Neuron (in vitro differentiated cells): ENCODE measurements at regions not wholly inside any gene's neighbourhood (a gene's known extent, or its start where the extent isn't known, plus 50 kb on each side); places are given as distances from the start of the nearest gene placed in this dataset.

ENCODE experiments used
- H2AFZ ChIP-seq: one replicate; pipeline ENCODE4 v1.6.1; 2013; ENCODE audit warnings: low read depth, mild to moderate bottlenecking, inconsistent platforms, low read length, moderate library complexity
- H3K27me3 ChIP-seq: one replicate; pipeline ENCODE4 v1.6.1; 2013; ENCODE audit warnings: low read length; ENCODE audit not compliant: insufficient read depth
- H3K36me3 ChIP-seq: one replicate; pipeline ENCODE4 v1.6.1; 2013; ENCODE audit warnings: low read length; ENCODE audit not compliant: insufficient read depth
- H3K4me1 ChIP-seq: one replicate; pipeline ENCODE4 v1.6.1; 2013; ENCODE audit warnings: low read length; ENCODE audit not compliant: insufficient read depth
- H3K4me3 ChIP-seq: 2 replicates; pipeline ENCODE4 v1.5.1; 2013; ENCODE audit warnings: mild to moderate bottlenecking, low read length, moderate library complexity
- H3K9me3 ChIP-seq: one replicate; pipeline ENCODE4 v1.6.1; 2013; ENCODE audit warnings: low read length

DNA sequence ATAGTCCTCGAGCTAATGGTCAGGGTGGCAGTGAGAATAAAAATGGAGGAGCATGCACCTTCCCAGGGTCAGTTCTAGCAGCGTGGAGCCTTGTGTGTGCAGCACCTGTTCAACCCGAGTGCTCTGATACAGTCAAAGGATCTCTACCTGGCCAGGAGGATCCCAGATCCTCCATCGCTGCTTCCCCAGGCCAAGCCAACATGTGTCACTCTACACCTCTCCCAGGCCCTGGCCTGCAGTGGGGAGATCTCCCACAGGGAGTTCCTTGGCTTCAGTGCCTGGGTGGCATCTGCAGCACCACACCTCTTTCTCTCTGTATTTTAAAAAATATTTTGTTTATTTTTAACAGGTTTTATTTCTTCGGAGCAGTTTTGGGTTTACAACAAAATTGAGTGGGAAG lies 414.8 kb upstream of the C2CD4B start:
- Histone ChIP-seq H3K9me3 (no peaks in the 10 kb centered on the region), H3K36me3 (no peaks in the 10 kb centered on the region), H3K27me3 (no peaks in the 10 kb centered on the region), H3K4me3 (no peak overlapping the region), H2AFZ (no peak overlapping the region), H3K4me1 (peaks cover 11% of the 10 kb centered on the region)

DNA sequence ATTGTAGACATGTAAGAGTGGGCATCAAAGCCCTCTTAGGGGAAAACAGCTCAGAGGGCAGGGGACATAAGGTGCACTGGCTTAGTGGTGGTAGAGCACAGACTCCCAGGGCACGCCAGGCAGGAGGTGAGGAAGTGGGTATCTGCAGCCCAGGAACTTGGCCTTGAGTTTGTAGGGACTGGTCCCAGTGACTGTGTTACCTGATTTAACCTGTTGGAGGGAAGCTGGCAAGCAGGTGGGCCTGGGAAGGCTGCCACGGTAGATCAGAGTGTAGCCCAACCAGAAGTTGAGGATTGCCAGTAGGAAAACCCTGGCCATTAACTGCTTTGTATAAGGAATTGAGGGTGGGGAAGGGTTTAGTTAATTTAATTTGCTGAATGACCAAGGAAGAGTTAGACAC lies 417.5 kb upstream of the C2CD4B start:
- Histone ChIP-seq H3K27me3 (no peaks in the 10 kb centered on the region), H3K9me3 (no peaks in the 10 kb centered on the region), H3K4me3 (no peak overlapping the region), H2AFZ (no peak overlapping the region), H3K36me3 (no peaks in the 10 kb centered on the region), H3K4me1 (peaks cover 12% of the 10 kb centered on the region)

DNA sequence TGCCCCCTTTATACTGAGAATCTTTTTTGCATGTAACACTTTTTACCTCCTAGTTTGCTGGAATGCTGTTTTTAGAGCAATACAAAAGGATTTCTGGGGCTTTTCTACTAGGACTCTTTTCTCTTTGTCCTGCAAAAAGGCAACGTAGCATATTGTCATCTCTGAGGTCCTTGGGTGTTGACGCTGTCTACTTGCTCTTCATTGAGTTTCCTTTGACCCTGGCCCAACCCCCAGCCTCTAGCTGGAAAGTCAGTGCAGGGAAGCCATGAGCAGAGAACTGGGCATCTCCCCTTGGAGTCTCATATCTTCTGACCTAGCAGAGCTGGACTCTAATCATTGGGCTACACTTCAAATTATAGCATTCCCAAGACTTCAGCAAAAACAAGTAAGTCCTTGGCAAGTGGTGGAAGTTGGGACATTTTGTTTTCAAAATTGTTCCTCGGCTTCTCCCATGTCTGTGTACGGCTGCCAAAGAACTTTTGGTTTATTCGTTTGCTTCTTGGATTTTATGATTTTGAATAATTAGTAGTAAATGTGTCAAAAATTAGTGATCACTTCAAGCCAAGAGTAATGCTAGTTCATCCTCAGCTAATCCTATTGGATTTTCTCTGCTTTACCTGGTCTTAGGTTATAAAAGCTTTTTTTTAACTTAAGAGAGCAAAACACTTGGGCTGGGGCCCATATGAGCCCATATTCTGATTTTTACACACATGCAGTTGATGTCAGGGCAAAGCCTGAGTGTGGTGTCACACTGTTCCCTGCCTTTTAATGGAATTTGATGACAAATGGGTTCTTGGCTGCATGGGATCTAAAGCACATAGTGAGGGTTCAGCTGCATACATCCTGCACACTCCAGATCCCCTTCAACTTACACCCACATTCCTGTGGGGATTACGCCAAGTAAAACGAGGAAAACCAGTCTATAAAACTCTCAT lies 419.5 kb upstream of the C2CD4B start:
- Histone ChIP-seq H3K4me3 (no peak overlapping the region), H2AFZ (no peak overlapping the region), H3K4me1 (peaks cover 16% of the 10 kb centered on the region), H3K27me3 (no peaks in the 10 kb centered on the region), H3K9me3 (no peaks in the 10 kb centered on the region), H3K36me3 (no peaks in the 10 kb centered on the region)

DNA sequence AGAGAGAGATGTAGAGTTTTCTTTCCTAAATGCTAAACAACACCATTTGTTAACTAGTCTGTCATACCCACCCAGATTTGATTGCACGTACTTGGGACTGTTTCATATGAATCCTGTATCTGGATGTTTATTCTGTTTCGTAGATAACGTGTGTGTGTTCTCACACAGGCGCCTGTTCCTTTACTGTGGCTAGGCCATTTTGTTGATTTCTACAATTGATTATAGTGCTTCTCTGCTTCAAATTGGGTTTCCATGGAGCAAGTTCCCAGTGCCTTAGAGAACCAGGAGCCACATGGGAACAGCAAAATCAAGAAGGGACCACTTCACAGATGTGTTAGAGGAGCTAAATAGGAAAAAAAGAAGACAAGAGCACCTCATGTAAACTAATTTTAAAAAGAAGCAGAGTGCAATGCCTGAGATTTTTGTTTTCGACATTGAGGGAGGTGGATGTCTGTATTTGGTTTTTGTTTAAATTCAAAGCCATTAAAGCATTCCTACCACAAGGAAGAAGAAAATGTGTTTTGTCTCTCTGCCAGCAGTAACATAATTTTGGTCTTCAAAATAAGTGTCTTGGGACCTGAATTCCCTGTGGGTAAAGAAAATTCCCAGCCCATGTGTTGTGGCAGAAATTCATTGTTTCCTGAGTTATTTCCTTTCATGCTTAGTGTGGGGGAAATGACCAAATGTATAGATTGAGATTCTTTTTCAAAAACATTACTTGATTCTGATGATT lies 424.0 kb upstream of the C2CD4B start:
- no peaks in the 10 kb centered on the region for H3K27me3 ChIP-seq
- H3K4me1 ChIP-seq, result peaks cover 23% of the 10 kb centered on the region
- H2AFZ ChIP-seq, result no peak overlapping the region
- no peaks in the 10 kb centered on the region for H3K36me3 ChIP-seq
- H3K4me3 ChIP-seq, result no peak overlapping the region
- H3K9me3 ChIP-seq, result no peaks in the 10 kb centered on the region

DNA sequence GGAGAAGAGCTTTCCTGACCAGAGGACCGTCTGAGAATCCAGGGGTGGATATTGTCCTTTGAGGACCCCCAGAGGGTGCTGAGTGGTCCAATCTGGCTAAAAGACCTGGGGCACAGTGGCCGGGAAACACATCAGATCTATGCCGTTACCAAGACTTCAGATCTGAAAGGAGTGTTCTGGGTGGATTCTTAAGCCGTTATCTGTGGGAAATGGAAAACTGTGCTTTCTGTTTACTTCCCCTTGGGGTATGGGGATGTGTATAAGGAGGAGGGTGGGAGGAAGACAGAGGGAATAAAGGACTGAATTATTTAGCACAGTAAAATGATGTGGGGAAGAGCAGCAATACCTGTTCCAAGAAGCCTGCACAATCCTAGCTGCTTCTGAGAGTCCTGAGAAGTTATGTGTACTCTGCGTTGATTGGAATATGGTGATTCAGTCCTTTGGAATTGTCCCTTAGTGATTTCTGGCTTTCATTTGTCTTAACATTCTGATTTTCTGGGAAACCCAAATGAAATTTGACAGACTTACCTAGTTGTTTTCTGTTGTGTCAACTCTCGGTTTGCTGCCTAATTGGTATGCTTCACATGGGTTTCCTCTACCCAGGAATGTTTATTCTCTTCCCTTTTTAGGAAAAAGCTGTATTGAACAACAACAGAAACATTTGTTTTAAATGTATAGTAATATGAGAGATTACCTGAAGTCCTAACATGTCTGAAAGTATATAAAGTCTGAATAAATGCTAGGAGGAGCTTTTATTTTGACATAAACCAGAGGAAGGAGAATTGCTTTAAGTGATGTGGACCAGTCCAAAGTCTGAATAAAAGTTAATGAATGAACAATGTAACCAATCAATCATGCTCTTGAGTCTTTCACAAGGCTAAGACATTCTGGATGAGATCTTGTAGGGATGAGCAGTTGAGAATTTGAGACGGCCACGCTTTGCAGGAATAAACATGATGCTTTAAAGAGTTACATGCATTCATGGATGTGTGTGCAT lies 427.1 kb upstream of the C2CD4B start:
- Histone ChIP-seq H3K4me1 (peaks cover 14% of the 10 kb centered on the region), H3K4me3 (no peak overlapping the region), H3K27me3 (no peaks in the 10 kb centered on the region), H3K36me3 (no peaks in the 10 kb centered on the region), H2AFZ (no peak overlapping the region), H3K9me3 (no peaks in the 10 kb centered on the region)

DNA sequence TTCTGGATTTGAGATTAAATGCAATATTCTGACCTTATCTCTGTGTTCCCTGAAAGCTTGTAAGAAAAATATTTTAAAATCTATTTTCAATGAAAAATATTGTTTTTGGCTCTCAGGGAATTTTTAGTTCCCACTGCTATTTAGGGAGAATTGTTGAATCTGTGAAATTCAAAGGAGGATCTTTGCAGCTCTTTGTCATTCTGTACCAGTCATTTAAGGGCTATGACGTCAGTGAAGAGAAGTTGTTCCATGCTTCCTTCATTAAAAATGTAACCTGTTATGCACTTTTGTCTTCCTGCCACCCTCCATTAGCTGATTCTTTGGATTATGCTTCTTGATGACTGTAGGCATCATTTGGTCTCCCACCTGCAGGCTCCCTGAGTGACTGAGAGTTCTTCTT lies 427.8 kb upstream of the C2CD4B start:
- H3K4me1 ChIP-seq, result peaks cover 14% of the 10 kb centered on the region
- no peaks in the 10 kb centered on the region for H3K9me3 ChIP-seq
- H3K27me3 ChIP-seq, result no peaks in the 10 kb centered on the region
- no peak overlapping the region for H3K4me3 ChIP-seq
- H3K36me3 ChIP-seq, result no peaks in the 10 kb centered on the region
- H2AFZ ChIP-seq, result no peak overlapping the region

DNA sequence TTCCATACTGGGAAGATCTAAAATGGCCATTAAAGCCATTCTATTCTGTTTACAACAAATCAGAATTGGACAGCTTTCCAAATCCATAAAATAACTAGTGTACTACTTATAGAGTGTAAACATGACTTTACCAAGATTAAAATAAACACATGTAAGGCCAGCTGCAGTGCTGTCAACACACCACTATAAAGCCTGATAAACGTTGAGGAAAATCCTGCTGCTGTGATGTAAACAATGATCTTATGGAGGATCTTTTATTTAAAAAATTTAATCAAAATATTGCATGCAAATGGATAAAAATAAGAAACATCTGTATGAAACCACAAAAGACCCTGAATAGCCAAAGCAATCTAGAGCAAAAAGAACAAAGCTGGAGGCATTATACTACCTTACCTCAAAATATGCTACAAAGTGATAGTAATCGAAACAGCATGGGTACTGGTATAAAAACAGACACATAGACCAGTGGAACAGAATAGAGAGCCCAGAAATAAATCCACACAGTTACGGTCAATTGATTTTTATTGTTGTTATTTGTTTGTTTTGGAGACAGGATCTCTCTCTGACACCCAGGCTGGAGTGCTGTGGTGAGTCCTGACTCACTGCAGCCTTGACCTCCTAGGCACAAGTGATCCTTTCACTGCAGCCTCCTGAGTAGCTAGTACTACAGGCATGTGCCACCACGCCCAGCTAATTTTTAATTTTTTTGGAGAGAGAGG lies 428.8 kb upstream of the C2CD4B start:
- H2AFZ ChIP-seq, result no peak overlapping the region
- no peaks in the 10 kb centered on the region for H3K36me3 ChIP-seq
- H3K4me1 ChIP-seq, result peaks cover 14% of the 10 kb centered on the region
- H3K4me3 ChIP-seq, result no peak overlapping the region
- H3K27me3 ChIP-seq, result no peaks in the 10 kb centered on the region
- no peaks in the 10 kb centered on the region for H3K9me3 ChIP-seq

DNA sequence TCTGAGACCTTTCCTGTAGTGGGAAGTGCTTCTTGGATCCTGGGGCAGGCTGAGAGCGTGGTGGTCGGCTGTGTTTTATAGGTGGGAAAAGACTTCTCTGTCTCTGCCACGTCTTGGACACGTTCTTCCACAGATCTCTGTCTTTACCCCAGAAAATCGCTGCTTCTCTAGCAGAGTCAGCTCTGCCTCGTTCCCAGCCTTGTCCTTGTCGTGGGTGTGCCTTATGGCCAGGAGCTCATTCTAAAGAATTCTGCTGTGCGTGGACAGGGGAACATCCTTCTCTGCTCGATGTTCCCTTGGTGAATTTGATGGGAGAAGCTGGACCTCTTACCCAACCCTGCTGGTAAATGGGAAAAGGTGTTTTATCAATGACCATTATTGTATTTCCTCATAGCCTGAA lies 433.1 kb upstream of the C2CD4B start:
- Histone ChIP-seq H2AFZ (no peak overlapping the region), H3K4me1 (no peaks in the 10 kb centered on the region), H3K27me3 (no peaks in the 10 kb centered on the region), H3K36me3 (no peaks in the 10 kb centered on the region), H3K9me3 (no peaks in the 10 kb centered on the region), H3K4me3 (no peak overlapping the region)

DNA sequence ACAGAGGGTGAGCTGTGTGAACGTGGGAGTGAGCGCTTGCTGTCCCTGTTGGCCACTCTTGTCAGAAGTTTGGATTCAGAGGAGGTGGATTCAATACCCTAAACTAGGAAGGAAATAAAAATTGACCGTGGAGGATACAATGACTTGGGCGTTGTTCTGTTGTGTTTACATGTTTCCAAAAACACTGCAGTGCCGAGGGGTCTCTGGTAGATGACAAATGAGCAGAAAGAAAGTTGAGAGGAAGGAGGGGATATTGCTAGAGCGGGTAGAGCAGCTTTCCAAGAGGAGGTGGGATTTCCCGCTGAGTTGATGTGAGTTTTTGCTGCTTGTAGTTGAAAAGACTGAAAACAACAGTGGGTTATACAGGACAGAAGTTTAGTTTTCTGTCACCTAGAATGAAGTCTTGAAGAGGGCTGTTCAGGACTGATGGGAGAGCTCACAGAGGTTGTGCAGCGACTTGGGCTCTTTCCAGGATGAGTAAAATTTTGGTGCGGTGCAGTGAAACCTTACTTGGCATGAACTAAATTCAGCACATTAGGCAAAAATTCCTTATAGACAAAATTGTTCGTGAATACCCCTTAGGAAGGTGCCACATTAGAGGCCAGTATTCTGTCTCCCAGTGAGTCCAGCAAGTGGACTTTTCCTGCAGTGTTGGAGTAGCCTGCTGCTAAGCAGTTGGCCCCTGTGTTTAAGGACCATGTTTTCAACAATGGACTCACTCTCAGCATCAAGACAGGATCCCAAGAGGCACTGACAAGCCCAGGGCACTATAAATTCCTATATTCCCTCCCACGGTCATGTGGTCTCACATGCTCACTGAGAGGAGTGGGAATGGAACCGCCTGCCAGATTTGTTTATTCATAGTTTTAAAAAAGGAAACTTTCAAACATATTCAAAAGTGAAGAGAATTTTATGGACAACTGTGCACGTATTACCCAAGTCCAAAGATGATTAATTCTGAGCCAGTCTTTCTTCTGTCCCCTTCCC lies 435.0 kb upstream of the C2CD4B start:
- no peak overlapping the region for H2AFZ ChIP-seq
- no peaks in the 10 kb centered on the region for H3K36me3 ChIP-seq
- H3K4me3 ChIP-seq, result no peak overlapping the region
- H3K27me3 ChIP-seq, result no peaks in the 10 kb centered on the region
- no peaks in the 10 kb centered on the region for H3K4me1 ChIP-seq
- no peaks in the 10 kb centered on the region for H3K9me3 ChIP-seq

DNA sequence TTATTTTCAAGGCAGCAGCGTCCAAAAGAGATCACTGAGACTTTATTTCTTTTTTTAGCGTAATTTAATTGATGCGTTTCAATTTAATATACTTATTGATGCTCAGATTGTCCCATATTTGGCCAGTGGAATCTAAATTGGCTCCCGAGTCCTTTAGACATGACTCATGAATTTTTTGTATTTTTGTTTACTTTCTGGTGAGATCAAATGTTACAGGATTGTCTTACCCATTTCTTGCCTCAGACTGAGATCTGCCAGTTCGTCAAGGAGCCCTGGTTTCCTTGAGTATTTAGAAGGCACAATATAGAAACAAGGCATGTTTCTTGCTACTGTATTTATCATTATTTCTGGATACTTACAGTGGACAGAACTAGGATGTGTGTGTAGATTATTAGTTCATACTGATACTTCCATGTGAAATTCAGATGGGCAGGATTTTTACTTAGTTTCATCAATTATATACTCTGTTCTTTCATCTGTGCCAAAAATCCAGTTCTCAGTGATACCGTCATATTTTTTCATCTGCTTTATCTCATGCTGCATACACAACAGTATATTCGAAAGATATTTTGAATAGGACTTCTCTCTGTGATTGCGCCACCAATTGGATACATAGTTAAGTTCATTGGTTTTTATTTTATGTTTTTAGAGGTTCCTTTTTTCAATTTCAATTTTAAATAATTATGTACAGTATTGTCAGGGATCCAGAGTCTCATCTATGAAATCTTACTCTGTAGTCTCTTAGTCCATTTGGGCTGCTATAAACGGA lies 436.9 kb upstream of the C2CD4B start:
- no peaks in the 10 kb centered on the region for H3K4me1 ChIP-seq
- no peak overlapping the region for H3K4me3 ChIP-seq

DNA sequence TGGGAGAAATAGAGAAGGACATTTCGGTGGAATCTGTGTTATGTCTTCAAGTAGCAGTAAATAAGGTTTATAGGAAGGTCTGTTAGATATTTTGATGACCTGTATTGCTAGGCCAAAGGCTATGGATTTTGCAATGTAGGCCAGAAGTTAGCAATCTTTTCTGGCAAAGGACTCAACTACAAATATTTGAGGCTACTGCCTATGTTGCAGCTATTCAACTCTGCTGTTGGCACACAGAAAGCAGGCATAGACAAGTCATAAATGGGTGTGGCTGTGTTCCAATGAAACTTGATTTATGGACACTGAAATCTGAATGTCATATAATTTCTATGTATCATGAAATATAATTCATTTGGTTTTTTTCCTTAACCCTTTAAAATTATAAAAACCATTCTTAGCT lies 438.7 kb upstream of the C2CD4B start:
- no peaks in the 10 kb centered on the region for H3K9me3 ChIP-seq
- H3K4me1 ChIP-seq, result no peaks in the 10 kb centered on the region
- H3K36me3 ChIP-seq, result no peaks in the 10 kb centered on the region
- H3K27me3 ChIP-seq, result no peaks in the 10 kb centered on the region
- H3K4me3 ChIP-seq, result no peak overlapping the region
- H2AFZ ChIP-seq, result no peak overlapping the region

More for the DNA sequence above, 436.9 kb upstream of the C2CD4B start:
- Histone ChIP-seq H3K36me3 (no peaks in the 10 kb centered on the region), H3K27me3 (no peaks in the 10 kb centered on the region), H3K9me3 (no peaks in the 10 kb centered on the region), H2AFZ (no peak overlapping the region)
